Gastroesophageal sphincter (tissue), 4 donors: ENCODE measurements at regions not wholly inside any gene's neighbourhood (a gene's known extent, or its start where the extent isn't known, plus 50 kb on each side); places are given as distances from the start of the nearest gene placed in this dataset.

Source experiments
- ATAC-seq: fragments of 150-250 bp; one replicate; pipeline ENCODE4 v1.9.1; 2016; ENCODE audit warnings: mild to moderate bottlenecking, moderate library complexity
- H3K27ac ChIP-seq, 4 donors: fragments of 200-600 bp; sonication (generic) in 3 of 4; 1 replicate in 3 of 4; 2 replicates in 1 of 4; pipeline ENCODE4 v1.5.1; 2016 to 2019
- H3K27me3 ChIP-seq: fragments of 200-600 bp; sonication (generic); one replicate; pipeline ENCODE4 v1.5.1; 2019
- H3K36me3 ChIP-seq, 2 donors: fragments of 200-600 bp; sonication (generic); one replicate each; pipeline ENCODE4 v1.5.1; 2019; ENCODE audit warnings: control low read depth in 1 of 2
- H3K4me1 ChIP-seq, 3 donors: fragments of 200-600 bp; sonication (generic); 1 replicate in 2 of 3; 2 replicates in 1 of 3; pipeline ENCODE4 v1.5.1; 2016 to 2019; ENCODE audit warnings: control low read depth in 2 of 3
- H3K4me3 ChIP-seq, 2 donors: fragments of 200-600 bp; sonication (generic); one replicate each; pipeline ENCODE4 v1.5.1; 2019; ENCODE audit warnings: mild to moderate bottlenecking in 1 of 2, moderate library complexity in 1 of 2
- H3K9me3 ChIP-seq, 3 donors: fragments of 200-600 bp; sonication (generic); one replicate each; pipeline ENCODE4 v1.5.1; 2017 to 2019; ENCODE audit warnings: control low read depth in 2 of 3
- EP300 ChIP-seq: sonication (generic); formaldehyde crosslinking; IDR thresholded peaks from one replicate; pipeline ENCODE4 v1.6.1; 2017; ENCODE audit warnings: antibody characterized with exemption, mild to moderate bottlenecking
- POLR2A ChIP-seq, 2 donors: fragments of 450-650 bp; IDR thresholded peaks; one replicate each; pipeline ENCODE4 v1.6.1; 2017; ENCODE audit warnings: antibody characterized with exemption in 2 of 2, mild to moderate bottlenecking in 2 of 2, moderate library complexity in 1 of 2
- POLR2AphosphoS5 ChIP-seq: sonication (generic); formaldehyde crosslinking; IDR thresholded peaks from one replicate; pipeline ENCODE4 v1.6.1; 2017; ENCODE audit warnings: antibody characterized with exemption
- WGBS, 2 donors: methylation state at CpG; one replicate each; pipeline ENCODE4 v1.1.5; 2018; ENCODE audit warnings: low coverage in 1 of 2; 5-methylcytosine and 5-hydroxymethylcytosine counted together
- TF ChIP-seq, protein P1 (sequence below), 4 experiments: fragments of 200-600 bp in 2 of 4; fragments of 450-650 bp in 2 of 4; sonication (generic) in 1 of 4; IDR thresholded peaks; one replicate each; pipeline ENCODE4 v1.5.1; 2017 to 2019; ENCODE audit warnings: antibody characterized with exemption in 4 of 4, mild to moderate bottlenecking in 2 of 4, moderate library complexity in 2 of 4

DNA sequence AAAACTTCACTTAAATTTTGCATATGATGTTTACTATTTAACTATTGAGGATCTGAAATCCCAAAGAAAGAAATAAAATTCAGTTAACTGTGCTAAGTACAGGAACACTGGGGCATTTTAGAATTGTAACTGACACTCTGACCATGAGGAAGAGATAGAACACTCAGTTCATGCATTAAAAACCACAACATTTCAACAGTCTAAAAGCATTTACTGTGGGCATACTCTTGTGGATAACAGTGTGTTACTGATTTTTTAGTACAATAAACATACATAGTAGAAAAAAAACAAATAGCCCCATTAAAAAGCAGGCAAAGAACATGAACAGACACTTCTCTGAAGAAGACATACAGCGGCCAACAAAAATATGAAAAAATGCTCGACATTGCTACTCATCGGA, 1122.7 kb upstream of the PIK3C3 start:
- H3K4me3 ChIP-seq, result no peak overlapping the region
- 91 to 94% methylated on average over 3 of the region's 3 CpGs for WGBS, 2 donors
- TF ChIP-seq POLR2A (IDR thresholded peaks at IDR 0.05) (no peak), EP300 (no peak), POLR2AphosphoS5 (no peak)
- TF ChIP-seq, protein P1, sequence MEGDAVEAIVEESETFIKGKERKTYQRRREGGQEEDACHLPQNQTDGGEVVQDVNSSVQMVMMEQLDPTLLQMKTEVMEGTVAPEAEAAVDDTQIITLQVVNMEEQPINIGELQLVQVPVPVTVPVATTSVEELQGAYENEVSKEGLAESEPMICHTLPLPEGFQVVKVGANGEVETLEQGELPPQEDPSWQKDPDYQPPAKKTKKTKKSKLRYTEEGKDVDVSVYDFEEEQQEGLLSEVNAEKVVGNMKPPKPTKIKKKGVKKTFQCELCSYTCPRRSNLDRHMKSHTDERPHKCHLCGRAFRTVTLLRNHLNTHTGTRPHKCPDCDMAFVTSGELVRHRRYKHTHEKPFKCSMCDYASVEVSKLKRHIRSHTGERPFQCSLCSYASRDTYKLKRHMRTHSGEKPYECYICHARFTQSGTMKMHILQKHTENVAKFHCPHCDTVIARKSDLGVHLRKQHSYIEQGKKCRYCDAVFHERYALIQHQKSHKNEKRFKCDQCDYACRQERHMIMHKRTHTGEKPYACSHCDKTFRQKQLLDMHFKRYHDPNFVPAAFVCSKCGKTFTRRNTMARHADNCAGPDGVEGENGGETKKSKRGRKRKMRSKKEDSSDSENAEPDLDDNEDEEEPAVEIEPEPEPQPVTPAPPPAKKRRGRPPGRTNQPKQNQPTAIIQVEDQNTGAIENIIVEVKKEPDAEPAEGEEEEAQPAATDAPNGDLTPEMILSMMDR (IDR thresholded peaks at IDR 0.05), result no peak
- H3K9me3 ChIP-seq, result no peaks in the 10 kb centered on the region
- H3K4me1 ChIP-seq, result no peaks in the 10 kb centered on the region
- H3K27ac ChIP-seq, result no peak overlapping the region
- no peaks in the 10 kb centered on the region for H3K36me3 ChIP-seq
- H3K27me3 ChIP-seq, result no peaks in the 10 kb centered on the region
- ATAC-seq, result no peak

DNA sequence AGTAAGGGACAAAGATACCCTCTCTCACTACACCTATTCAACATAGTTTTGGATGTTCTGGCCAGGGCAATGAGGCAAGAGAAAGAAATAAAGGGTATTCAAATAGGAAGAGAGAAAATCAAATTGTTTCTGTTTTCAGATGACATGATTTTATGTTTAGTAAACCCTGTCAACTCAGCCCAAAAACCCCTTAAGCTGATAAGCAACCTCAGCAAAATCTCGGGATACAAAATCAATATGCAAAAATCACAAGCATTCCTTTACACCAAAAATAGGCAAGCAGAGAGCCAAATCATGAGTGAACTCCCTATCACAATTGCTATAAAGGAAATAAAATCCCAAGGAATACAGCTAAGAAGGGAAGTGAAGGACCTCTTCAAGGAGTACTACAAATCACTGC, 1130.7 kb upstream of the PIK3C3 start:
- 86 to 89% methylated on average over 1 of the region's 1 CpG for WGBS, 2 donors
- H3K4me3 ChIP-seq, result no peak overlapping the region
- no peaks in the 10 kb centered on the region for H3K27me3 ChIP-seq
- H3K27ac ChIP-seq, result no peak overlapping the region
- ATAC-seq, result no peak
- H3K36me3 ChIP-seq, result no peaks in the 10 kb centered on the region
- TF ChIP-seq EP300 (no peak), POLR2A (IDR thresholded peaks at IDR 0.05) (no peak), POLR2AphosphoS5 (no peak)
- TF ChIP-seq, protein P1 (IDR thresholded peaks at IDR 0.05), result no peak
- no peaks in the 10 kb centered on the region for H3K4me1 ChIP-seq
- no peaks in the 10 kb centered on the region for H3K9me3 ChIP-seq

DNA sequence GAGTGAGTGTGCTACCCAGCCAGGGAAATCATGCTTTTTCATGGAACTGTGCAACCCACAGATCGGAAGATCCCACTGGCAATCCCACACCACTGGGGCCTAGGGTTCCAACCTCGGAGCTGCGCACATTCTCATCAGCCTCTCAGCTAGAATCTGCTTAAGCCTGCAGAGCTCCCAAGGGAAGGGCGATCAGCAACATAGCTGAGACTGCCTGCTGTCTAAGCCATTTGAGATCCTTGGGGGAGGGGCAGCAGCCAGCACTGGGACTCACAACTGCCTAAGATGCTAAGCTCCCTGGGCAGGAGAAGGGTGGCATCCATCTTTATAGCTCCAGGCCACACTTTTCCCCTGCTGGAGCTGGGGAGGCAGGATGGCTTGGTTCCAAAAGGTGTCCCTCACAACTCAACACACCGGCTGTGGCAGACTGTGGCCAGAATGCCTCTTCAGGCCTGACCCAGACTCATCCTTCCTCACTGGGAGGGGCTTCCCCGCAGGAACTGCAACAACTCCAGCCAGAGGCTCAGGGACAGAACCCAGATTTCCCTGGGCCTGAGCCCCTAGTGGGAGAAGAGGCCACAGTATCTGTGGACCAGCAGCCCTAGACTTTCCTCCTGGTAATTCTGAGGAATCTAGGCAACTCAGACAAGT, 1133.3 kb upstream of the PIK3C3 start:
- Histone ChIP-seq H3K4me1 (no peaks in the 10 kb centered on the region), H3K27ac (no peak overlapping the region), H3K9me3 (no peaks in the 10 kb centered on the region), H3K27me3 (no peaks in the 10 kb centered on the region), H3K4me3 (no peak overlapping the region), H3K36me3 (no peaks in the 10 kb centered on the region)
- TF ChIP-seq EP300, result no peak
- no peak for TF ChIP-seq POLR2A (IDR thresholded peaks at IDR 0.05)
- TF ChIP-seq, protein P1 (IDR thresholded peaks at IDR 0.05), result no peak
- TF ChIP-seq POLR2AphosphoS5, result no peak
- no peak for ATAC-seq
- WGBS, 2 donors, result 92% methylated on average over 3 of the region's 6 CpGs; no CpG with 5 or more reads in 1 of the 2 donors

DNA sequence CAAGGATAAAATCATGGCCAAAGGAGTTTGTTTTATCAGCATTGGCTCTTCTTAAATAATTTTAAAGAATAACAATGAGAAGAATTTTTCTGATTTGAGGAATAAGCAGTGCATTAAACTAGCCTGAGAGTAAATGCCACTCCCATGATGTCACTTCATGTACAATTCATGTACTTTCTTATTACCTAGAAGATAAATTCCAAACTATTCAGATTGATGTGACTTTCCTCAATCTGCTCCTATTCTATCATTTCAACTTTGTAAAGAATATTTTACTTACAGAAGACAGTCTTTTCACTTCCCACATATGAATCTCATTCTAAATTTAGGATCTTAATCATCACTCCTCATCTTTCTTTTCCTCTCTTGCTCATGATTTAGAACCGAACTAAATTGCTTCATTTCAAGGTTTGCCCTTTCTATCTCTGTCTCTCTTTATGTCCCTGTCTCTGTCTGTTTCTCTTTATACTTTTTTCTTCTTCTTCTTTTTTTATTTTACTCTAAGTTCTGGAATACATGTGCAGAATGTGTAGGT, 1142.0 kb upstream of the PIK3C3 start:
- no peaks in the 10 kb centered on the region for H3K36me3 ChIP-seq
- no peak overlapping the region for H3K27ac ChIP-seq
- WGBS, 2 donors, result 77 to 78% methylated on average over 1 of the region's 1 CpG
- no peak overlapping the region for H3K4me3 ChIP-seq
- no peak for ATAC-seq
- no peaks in the 10 kb centered on the region for H3K9me3 ChIP-seq
- TF ChIP-seq EP300, result no peak
- TF ChIP-seq, protein P1 (IDR thresholded peaks at IDR 0.05), result no peak
- TF ChIP-seq POLR2AphosphoS5, result no peak
- no peak for TF ChIP-seq POLR2A (IDR thresholded peaks at IDR 0.05)
- no peaks in the 10 kb centered on the region for H3K4me1 ChIP-seq
- H3K27me3 ChIP-seq, result no peaks in the 10 kb centered on the region

DNA sequence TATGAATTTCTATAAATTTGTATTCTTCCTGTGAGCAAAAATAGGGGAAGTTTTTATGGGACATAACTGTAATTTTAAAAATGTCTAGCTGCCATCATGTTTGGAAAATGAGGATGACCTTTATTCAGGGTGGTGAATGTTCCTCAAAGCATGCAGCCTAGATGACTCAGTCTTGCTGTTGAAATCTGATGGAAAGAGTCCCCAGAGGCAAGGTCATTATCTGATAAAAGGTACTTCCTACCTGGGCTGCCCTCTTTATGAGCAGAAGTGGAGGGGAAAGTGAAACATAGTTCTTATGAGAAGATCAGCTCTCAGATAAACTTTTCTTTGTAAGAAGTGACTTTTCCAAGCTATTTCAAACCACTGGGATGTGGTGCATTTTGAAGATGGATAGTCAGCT, 1144.7 kb upstream of the PIK3C3 start:
- Histone ChIP-seq H3K27me3 (no peaks in the 10 kb centered on the region), H3K27ac (no peak overlapping the region), H3K36me3 (no peaks in the 10 kb centered on the region), H3K9me3 (no peaks in the 10 kb centered on the region), H3K4me3 (no peak overlapping the region), H3K4me1 (no peaks in the 10 kb centered on the region)
- TF ChIP-seq EP300 (no peak), POLR2AphosphoS5 (no peak), POLR2A (IDR thresholded peaks at IDR 0.05) (no peak)
- TF ChIP-seq, protein P1 (IDR thresholded peaks at IDR 0.05), result no peak
- no peak for ATAC-seq
